ENCODE measurements at regions not wholly inside any gene's neighbourhood (a gene's known extent, or its start where the extent isn't known, plus 50 kb on each side); places are given as distances from the start of the nearest gene placed in this dataset.

DNA sequence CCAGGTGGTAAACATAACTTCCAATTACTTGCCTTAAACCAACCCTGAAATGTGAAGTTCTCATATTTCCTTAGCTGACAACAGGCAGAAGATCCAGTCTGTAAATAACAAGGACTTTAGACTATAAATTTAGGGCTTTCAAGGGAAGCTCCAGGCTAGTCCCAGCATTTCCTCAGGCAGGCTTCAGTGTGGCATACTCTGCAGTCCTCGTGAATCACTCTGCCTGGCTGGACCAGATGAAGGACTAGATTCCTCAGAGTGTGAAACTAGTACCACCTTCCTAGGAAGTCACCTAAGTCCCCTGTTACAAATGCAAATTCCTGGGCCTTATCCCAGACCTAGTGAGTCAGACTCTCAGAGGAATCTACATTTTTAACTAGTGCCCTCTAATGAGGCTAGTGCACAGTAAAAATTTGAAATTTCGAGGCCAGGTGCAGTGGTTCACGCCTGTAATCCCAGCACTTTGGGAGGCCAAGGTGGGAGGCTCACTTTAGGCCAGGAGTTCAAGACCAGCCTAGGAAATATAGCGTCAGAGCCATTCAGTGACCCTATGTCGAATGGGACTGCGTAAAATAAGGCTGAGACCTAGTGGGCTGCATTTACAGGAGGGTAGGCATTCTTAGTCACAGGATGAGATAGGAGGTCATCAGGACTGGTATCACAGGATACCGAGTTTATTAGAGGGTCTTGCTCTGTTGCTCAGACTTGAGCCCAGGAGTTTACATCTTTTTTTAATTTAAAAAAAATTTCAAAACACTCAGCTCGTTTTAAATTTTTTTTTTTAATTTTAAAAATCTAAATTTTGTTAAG is 279.6 kb upstream of the JARID2 start:
- DNase-seq, result no peak

DNA sequence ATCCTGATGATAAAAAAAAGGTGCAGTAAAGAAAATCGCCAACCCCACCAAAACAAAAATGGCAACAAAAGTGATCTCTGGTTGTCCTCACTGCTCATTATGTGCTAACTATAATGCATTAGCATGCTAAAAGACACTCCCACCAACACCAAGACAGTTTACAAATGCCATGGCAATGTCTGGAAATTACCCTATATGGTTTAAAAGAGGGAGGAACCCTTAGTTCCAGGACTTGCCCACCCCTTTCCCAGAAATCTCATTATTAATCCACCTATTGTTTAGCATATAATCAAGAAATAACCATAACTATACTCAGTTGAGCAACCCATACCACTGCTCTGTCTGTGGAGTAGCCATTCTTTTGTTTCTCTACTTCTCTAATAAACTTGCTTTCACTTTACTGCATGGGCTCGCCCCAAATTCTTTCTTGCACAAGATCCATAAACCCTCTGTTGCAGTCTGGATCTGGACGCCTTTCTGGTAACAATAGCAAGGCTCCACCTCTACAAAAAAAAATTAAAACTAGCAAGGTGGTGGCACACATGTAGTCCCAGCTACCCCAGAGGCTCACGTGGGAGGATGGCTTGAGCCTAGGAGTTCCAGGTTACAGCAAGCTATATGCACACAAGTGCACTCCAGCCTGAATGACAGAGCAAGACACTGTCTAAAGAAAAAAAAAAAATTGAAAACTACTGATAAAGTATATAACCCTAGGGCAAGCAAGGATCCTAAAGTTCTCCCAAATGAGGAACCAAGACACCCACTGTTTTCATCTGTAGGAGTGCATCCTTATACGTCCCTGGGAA is 278.8 kb upstream of the JARID2 start:
- no peak for DNase-seq

DNA sequence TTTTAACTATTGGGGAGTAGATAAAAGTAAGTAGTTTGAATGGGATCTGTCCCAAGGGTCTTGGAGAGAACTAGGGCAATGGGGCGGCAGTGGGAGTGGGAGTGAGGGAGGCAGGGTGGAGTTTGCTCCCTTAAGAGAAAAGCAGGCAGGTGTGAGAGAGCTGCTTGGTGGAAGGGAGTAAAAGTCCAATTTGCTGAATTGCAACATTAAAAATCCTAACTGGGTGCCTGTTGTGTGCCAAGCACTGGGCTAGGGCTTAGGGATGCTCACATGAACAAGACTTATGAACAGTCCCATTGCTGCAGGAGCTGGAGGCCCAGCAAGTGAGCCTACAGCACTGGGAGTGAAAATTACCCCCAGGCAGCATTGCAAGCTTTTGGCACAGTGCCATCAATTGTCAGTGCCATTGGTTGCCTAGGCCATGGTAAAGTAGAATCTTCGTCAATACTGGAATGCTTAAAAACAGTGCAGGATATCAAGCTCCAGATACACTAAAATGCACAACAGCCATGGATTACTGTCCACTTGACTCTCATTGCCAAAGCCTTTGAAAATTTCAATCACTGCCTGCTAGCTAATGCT is 277.7 kb upstream of the JARID2 start:
- no peak for DNase-seq

- DNase-seq, result no peak
Measured at GRCh38 chr6:14969126-14969525, 276.7 kb upstream of the JARID2 start.

DNA sequence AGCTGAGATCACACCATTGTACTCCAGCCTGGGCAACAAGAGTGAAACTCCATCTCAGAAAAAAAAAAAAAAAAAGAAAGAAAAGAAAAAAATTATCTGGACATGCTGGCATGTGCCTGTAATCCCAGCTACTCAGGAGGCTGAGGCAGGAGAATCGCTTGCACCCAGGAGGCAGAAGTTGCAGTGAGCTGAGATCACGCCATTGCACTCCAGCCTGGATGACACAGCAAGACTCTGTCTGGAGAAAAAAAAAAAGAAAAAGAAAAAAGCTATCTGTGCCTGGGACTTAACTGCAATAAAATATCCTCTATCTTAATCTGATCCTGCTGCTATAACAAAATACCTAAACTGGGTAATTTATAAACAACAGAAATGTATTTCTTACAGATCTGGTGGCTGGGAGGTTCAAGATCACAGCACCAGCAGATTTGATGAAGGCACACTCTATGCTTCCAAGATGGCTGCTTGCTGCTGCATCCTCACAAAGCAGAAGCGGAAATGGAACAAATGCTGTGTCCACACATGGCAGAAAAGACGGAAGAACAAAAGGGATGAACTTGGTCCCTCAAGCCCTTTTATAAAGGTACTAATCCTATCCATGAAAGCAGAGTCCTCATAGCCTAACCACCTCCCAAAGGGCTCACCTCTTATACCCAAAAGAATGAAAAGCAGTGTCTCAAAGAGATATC is 273.3 kb upstream of the JARID2 start:
- DNase-seq, result no peak

DNA sequence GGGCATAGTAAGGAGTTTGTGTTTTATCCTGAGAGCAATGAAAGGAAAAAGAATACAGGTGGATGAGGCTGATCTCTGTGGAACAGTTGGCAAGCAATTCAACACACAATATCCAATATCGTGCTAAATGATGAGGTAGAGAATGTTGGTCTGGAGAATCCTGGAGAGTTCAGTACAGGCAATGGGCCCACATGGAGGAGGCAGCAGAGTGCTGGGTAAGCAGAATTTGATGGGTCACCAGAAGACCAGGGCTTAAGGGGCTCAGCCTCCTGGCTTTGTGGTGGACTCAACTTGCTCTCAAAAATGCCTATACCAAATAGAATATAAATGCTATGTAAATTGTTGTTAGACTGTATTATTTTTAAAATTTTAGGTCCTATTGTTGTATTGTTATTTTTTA is 271.5 kb upstream of the JARID2 start:
- DNase-seq, result no peak

- DNase-seq, result no peak
Measured at GRCh38 chr6:14974792-14975470, 270.9 kb upstream of the JARID2 start.

GRCh38 chr6:14975471-14975817 is 270.4 kb upstream of the JARID2 start:
- DNase-seq, result no peak

DNA sequence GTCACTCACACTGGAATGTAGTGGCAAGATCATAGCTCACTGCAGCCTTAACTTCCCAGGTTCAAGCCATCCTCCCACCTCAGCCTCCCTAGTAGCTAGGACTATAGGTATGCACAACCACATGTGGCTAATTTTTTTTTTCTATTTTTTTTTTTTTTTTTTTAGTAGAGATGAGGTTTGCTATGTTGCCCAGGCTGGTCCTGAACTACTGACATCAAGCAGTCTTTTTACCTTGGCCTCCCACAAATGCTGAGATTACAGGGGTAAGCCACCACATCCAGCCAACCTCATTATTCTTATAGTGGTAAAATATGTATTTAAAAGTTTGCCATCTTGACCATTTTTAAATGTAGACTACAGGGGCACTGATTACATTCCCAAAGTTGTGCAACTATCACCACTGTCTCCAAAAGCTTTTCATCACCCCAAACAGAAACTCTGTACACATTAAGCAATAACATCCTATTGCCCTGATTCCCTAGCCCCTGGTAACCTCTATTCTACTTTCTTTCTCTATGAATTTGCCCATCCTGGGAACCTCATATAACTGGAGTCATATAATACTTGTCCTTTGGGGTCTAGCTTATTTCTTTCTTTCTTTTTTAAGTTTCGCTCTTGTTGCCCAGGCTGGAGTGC is 268.0 kb upstream of the JARID2 start:
- DNase-seq, result no peak

GRCh38 chr6:14981960-14982359 is 263.9 kb upstream of the JARID2 start:
- DNase-seq, result no peak

GRCh38 chr6:14983599-14984518 is 262.0 kb upstream of the JARID2 start:
- DNase-seq, result no peak

DNA sequence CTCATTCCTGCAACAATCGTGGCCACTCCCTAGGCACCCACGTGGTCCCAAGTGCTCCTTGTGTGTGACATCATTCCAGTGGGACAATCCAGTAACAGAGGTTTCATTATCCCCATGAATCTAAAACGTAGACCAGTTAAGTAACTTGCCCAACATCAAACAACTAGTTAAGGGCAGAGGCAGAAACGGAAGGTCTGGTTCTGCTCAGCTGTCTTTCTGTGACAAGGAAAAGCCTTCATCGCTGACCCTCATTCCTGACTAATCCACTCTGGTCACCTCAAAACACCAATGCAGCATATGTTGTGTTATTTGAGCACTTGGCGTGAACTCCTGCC is 261.4 kb upstream of the JARID2 start:
- DNase-seq, result no peak

- DNase-seq, result no peak
Measured at GRCh38 chr6:14985366-14985765, 260.5 kb upstream of the JARID2 start.

- no peak for DNase-seq
Measured at GRCh38 chr6:14986370-14986769, 259.5 kb upstream of the JARID2 start.

GRCh38 chr6:14987490-14987889 is 258.4 kb upstream of the JARID2 start:
- no peak for DNase-seq

DNA sequence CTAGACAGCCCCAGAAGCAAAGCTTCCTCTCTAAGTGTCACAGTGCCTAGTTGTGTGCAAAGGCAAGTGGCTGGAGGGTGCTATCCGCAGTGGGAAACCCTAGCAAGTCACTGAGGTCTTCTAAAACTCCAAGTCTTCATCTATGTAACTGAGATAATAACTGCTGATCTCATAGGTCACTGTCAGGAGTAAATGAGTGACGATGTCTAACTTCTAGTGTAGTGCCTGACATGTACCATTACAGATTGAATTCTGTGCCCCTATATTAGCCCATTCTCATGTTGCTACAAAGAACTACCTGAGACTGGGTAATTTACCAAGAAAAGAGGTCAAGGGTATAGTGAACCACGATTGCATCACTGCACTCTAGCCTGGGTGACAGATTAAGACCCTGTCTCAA is 253.5 kb upstream of the JARID2 start:
- DNase-seq, result no peak

GRCh38 chr6:14995208-14995607 is 250.7 kb upstream of the JARID2 start:
- no peak for DNase-seq

- no peak for DNase-seq
Measured at GRCh38 chr6:14995966-14996602, 249.8 kb upstream of the JARID2 start.

- DNase-seq, result no peak
Measured at GRCh38 chr6:14996892-14997291, 249.0 kb upstream of the JARID2 start.

DNA sequence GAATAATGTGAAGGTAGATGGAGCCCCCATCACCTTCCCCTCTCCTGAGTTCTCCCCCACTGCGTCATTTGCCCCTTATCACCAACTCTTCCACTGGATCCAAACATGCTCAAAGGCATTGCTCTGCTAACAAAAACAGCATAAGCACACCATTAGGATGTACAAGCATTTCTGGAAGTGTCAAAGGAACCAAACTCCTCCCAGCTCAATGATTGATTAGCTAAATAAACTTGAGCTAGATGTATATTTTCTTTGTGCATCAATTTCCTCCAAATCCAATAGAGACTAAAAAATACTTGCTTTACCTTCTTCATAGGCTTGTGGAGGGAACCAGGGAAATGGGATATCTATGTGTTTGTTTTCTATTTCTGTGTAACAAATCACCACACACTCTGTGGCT is 248.4 kb upstream of the JARID2 start:
- DNase-seq, result no peak

DNA sequence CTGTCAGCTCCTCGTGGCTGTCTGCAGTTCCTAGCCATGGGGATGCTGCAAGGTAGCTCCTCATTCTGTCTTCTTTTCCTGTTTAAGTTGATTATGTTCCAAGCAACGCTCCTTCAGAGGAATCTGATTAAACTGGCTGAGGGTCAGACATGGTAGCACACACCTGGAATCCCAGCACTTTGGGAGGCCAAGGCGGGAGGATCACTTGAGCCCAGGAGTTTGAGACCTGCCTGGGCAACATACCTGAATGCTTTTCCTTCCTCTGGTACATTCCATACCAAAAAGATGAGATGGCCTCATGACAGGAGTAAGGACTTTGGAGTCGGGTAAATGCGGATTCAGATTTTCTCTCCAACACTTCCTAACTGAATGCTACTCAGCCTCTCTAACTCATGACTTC is 246.8 kb upstream of the JARID2 start:
- DNase-seq, result no peak
